KMS-11 (cell line): ENCODE measurements at regions not wholly inside any gene's neighbourhood (a gene's known extent, or its start where the extent isn't known, plus 50 kb on each side); places are given as distances from the start of the nearest gene placed in this dataset.
"Not testable (repeated sequence)": the region's sequence is repeated elsewhere in the genome, so short reads cannot be mapped to it uniquely, and the experiment has no call there.

ENCODE experiments used
- H2AFZ ChIP-seq: fragments of 200-600 bp; sonication (generic); 2 replicates; pipeline ENCODE4 v1.6.1; 2016; ENCODE audit warnings: antibody characterized with exemption, mixed run types, low read depth
- H3K27ac ChIP-seq: fragments of 200-600 bp; sonication (generic); 2 replicates; pipeline ENCODE4 v1.6.1; 2016; ENCODE audit warnings: mild to moderate bottlenecking, mixed run types
- H3K27me3 ChIP-seq: fragments of 200-600 bp; sonication (generic); 2 replicates; pipeline ENCODE4 v1.6.1; 2017; ENCODE audit warnings: mild to moderate bottlenecking, low read depth, mixed run types, moderate library complexity; ENCODE audit not compliant: insufficient read depth
- H3K36me3 ChIP-seq: fragments of 200-600 bp; sonication (generic); 2 replicates; pipeline ENCODE4 v1.6.1; 2017; ENCODE audit warnings: mild to moderate bottlenecking, mixed run types; ENCODE audit not compliant: insufficient read depth
- H3K4me1 ChIP-seq: fragments of 200-600 bp; sonication (generic); 2 replicates; pipeline ENCODE4 v1.6.1; 2016; ENCODE audit warnings: mild to moderate bottlenecking, low read depth, mixed run types; ENCODE audit not compliant: poor library complexity, severe bottlenecking
- H3K4me2 ChIP-seq: fragments of 200-600 bp; sonication (generic); 2 replicates; pipeline ENCODE4 v1.7.0; 2016; ENCODE audit warnings: mild to moderate bottlenecking, mixed run types
- H3K4me3 ChIP-seq: fragments of 200-600 bp; sonication (generic); IDR thresholded peaks from 2 replicates; pipeline ENCODE4 v1.6.1; 2017; ENCODE audit warnings: low read depth, low read length, mixed read lengths; ENCODE audit not compliant: insufficient read depth
- H3K79me2 ChIP-seq: fragments of 200-600 bp; sonication (generic); 2 replicates; pipeline ENCODE4 v1.6.1; 2016; ENCODE audit warnings: low read depth, mixed run types; ENCODE audit not compliant: insufficient read depth
- H3K9ac ChIP-seq: fragments of 200-600 bp; sonication (generic); 2 replicates; pipeline ENCODE4 v1.6.1; 2016; ENCODE audit warnings: mild to moderate bottlenecking, mixed run types
- H4K20me1 ChIP-seq: fragments of 200-600 bp; sonication (generic); 2 replicates; pipeline ENCODE4 v1.6.1; 2016; ENCODE audit warnings: mild to moderate bottlenecking, mixed run types; ENCODE audit not compliant: insufficient read depth
- CTCF ChIP-seq: fragments of 200-600 bp; sonication (generic); conservative IDR thresholded peaks from 2 replicates; pipeline ENCODE4 v1.6.1; 2017; ENCODE audit warnings: low read depth, mild to moderate bottlenecking, antibody characterized with exemption, low read length, moderate library complexity, mixed read lengths

- Histone ChIP-seq H3K4me3 (no peak overlapping the region), H3K27me3 (no peaks in the 10 kb centered on the region), H4K20me1 (no peaks in the 10 kb centered on the region), H3K36me3 (no peaks in the 10 kb centered on the region), H3K9ac (no peak overlapping the region), H2AFZ (no peak overlapping the region), H3K4me2 (no peak overlapping the region), H3K79me2 (no peaks in the 10 kb centered on the region), H3K27ac (no peak overlapping the region), H3K4me1 (peaks cover under 1% of the 10 kb centered on the region)
- TF ChIP-seq CTCF, result no peak
These were observed 1073.6 kb upstream of the EDIL3 start for GRCh38 chr5:85458319-85458718.

GRCh38 chr5:85462957-85463356 lies 1078.3 kb upstream of the EDIL3 start:
- TF ChIP-seq CTCF, result no peak
- H3K9ac ChIP-seq, result no peak overlapping the region
- no peaks in the 10 kb centered on the region for H3K36me3 ChIP-seq
- no peak overlapping the region for H3K4me2 ChIP-seq
- no peak overlapping the region for H3K4me3 ChIP-seq
- H4K20me1 ChIP-seq, result no peaks in the 10 kb centered on the region
- H3K79me2 ChIP-seq, result no peaks in the 10 kb centered on the region
- H2AFZ ChIP-seq, result no peak overlapping the region
- no peak overlapping the region for H3K27ac ChIP-seq
- no peaks in the 10 kb centered on the region for H3K4me1 ChIP-seq
- H3K27me3 ChIP-seq, result no peaks in the 10 kb centered on the region

- Histone ChIP-seq H3K79me2 (no peaks in the 10 kb centered on the region), H4K20me1 (no peaks in the 10 kb centered on the region), H3K36me3 (no peaks in the 10 kb centered on the region), H3K4me3 (no peak overlapping the region), H2AFZ (no peak overlapping the region), H3K27me3 (no peaks in the 10 kb centered on the region), H3K9ac (no peak overlapping the region), H3K4me1 (no peaks in the 10 kb centered on the region), H3K4me2 (no peak overlapping the region), H3K27ac (no peak overlapping the region)
- no peak for TF ChIP-seq CTCF
These were observed 1081.7 kb upstream of the EDIL3 start for GRCh38 chr5:85466423-85466822.

GRCh38 chr5:85472749-85473148 lies 1088.1 kb upstream of the EDIL3 start:
- Histone ChIP-seq H4K20me1 (no peaks in the 10 kb centered on the region), H3K27ac (no peak overlapping the region), H3K36me3 (no peaks in the 10 kb centered on the region), H3K4me2 (no peak overlapping the region), H3K27me3 (no peaks in the 10 kb centered on the region), H2AFZ (no peak overlapping the region), H3K4me1 (no peaks in the 10 kb centered on the region), H3K9ac (no peak overlapping the region), H3K4me3 (no peak overlapping the region), H3K79me2 (no peaks in the 10 kb centered on the region)
- TF ChIP-seq CTCF, result no peak

- H2AFZ ChIP-seq, H3K27ac ChIP-seq, H3K4me1 ChIP-seq, H3K4me2 ChIP-seq, H3K79me2 ChIP-seq, H3K36me3 ChIP-seq, H3K4me3 ChIP-seq, H3K9ac ChIP-seq, H3K27me3 ChIP-seq, H4K20me1 ChIP-seq: not testable (repeated sequence)
These were observed 1090.5 kb upstream of the EDIL3 start for GRCh38 chr5:85475151-85475550.
